OCI-LY1 (cell line): ENCODE measurements at regions not wholly inside any gene's neighbourhood (a gene's known extent, or its start where the extent isn't known, plus 50 kb on each side); places are given as distances from the start of the nearest gene placed in this dataset.

ENCODE experiments used
- H2AFZ ChIP-seq: fragments of 200-600 bp; sonication (generic), shearing (Covaris generic); 2 replicates; pipeline ENCODE4 v1.6.0; 2014; ENCODE audit warnings: antibody characterized with exemption, mild to moderate bottlenecking, low read length
- H3F3A ChIP-seq: fragments of 200-600 bp; sonication (generic), shearing (Covaris generic); 2 replicates; pipeline ENCODE4 v1.6.0; 2014; ENCODE audit warnings: mild to moderate bottlenecking, antibody characterized with exemption, low read length, moderate library complexity; ENCODE audit not compliant: insufficient read depth
- H3K27ac ChIP-seq: fragments of 200-600 bp; sonication (generic); 2 replicates; pipeline ENCODE4 v1.5.1; 2014; ENCODE audit warnings: low read length, mixed run types, mild to moderate bottlenecking, low read depth; ENCODE audit not compliant: poor library complexity, severe bottlenecking
- H3K27me3 ChIP-seq: fragments of 200-600 bp; sonication (generic); 2 replicates; pipeline ENCODE4 v1.6.0; 2014; ENCODE audit warnings: antibody characterized with exemption, mild to moderate bottlenecking, low read length, moderate library complexity; ENCODE audit not compliant: insufficient read depth
- H3K36me3 ChIP-seq: fragments of 200-600 bp; sonication (generic); 2 replicates; pipeline ENCODE4 v1.6.1; 2014; ENCODE audit warnings: mild to moderate bottlenecking, antibody characterized with exemption, low read length, moderate library complexity, mixed read lengths; ENCODE audit not compliant: insufficient read depth
- H3K4me1 ChIP-seq: fragments of 200-600 bp; sonication (generic); 2 replicates; pipeline ENCODE4 v1.5.1; 2014; ENCODE audit warnings: mild to moderate bottlenecking, low read length, moderate library complexity; ENCODE audit not compliant: insufficient read depth, severe bottlenecking
- H3K4me2 ChIP-seq: fragments of 200-600 bp; sonication (generic), shearing (Covaris generic); 2 replicates; pipeline ENCODE4 v1.6.1; 2014; ENCODE audit warnings: low read length
- H3K4me3 ChIP-seq: fragments of 200-600 bp; sonication (generic); 2 replicates; pipeline ENCODE4 v1.5.1; 2014; ENCODE audit warnings: low read length, low read depth, mild to moderate bottlenecking, mixed read lengths; ENCODE audit not compliant: poor library complexity, severe bottlenecking
- H3K79me2 ChIP-seq: fragments of 200-600 bp; shearing (Covaris generic); 2 replicates; pipeline ENCODE4 v1.6.1; 2016; ENCODE audit warnings: mixed run types, low read length, mixed read lengths; ENCODE audit not compliant: insufficient read depth
- H3K9ac ChIP-seq: fragments of 200-600 bp; sonication (generic), shearing (Covaris generic); 2 replicates; pipeline ENCODE4 v1.6.1; 2014; ENCODE audit warnings: mild to moderate bottlenecking, low read length, mixed read lengths
- H3K9me2 ChIP-seq: fragments of 200-600 bp; sonication (generic), shearing (Covaris generic); 2 replicates; pipeline ENCODE4 v1.6.1; 2014; ENCODE audit warnings: low read depth, mild to moderate bottlenecking, low read length, mixed read lengths
- H3K9me3 ChIP-seq: fragments of 200-600 bp; shearing (Covaris generic); 2 replicates; pipeline ENCODE4 v1.6.1; 2014; ENCODE audit warnings: low read length, mixed read lengths
- H4K20me1 ChIP-seq: fragments of 200-600 bp; sonication (generic), shearing (Covaris generic); 2 replicates; pipeline ENCODE4 v1.6.0; 2016; ENCODE audit warnings: mild to moderate bottlenecking, low read length; ENCODE audit not compliant: insufficient read depth
- CTCF ChIP-seq: fragments of 200-600 bp; sonication (generic), shearing (Covaris generic); IDR thresholded peaks from 2 replicates; pipeline ENCODE4 v1.5.1; 2017; ENCODE audit warnings: mild to moderate bottlenecking, antibody characterized with exemption, low read length, moderate library complexity, mixed read lengths
- EZH2 ChIP-seq: fragments of 200-600 bp; sonication (generic), shearing (Covaris generic); IDR thresholded peaks from 2 replicates; pipeline ENCODE4 v1.8.0; 2017; ENCODE audit warnings: borderline replicate concordance, mixed run types, mild to moderate bottlenecking, antibody characterized with exemption, low read length, moderate library complexity, mixed read lengths

GRCh38 chr9:126234681-126235335 is 91.8 kb upstream of the MVB12B start:
- H3K79me2 ChIP-seq = no peaks in the 10 kb centered on the region
- H3K4me2 ChIP-seq = no peak overlapping the region
- H3K27me3 ChIP-seq = peaks cover 8% of the 10 kb centered on the region; the same call in 1 of the 2 replicates
- H3K4me1 ChIP-seq = no peaks in the 10 kb centered on the region
- no peak overlapping the region for H2AFZ ChIP-seq
- H3K9ac ChIP-seq = no peak overlapping the region
- no peaks in the 10 kb centered on the region for H3K9me3 ChIP-seq
- TF ChIP-seq EZH2 (no peak), CTCF (no peak)
- no peaks in the 10 kb centered on the region for H4K20me1 ChIP-seq
- H3K4me3 ChIP-seq = no peak overlapping the region
- no peaks in the 10 kb centered on the region for H3K9me2 ChIP-seq
- H3K36me3 ChIP-seq = no peaks in the 10 kb centered on the region
- no peaks in the 10 kb centered on the region for H3F3A ChIP-seq
- H3K27ac ChIP-seq = no peak overlapping the region

DNA sequence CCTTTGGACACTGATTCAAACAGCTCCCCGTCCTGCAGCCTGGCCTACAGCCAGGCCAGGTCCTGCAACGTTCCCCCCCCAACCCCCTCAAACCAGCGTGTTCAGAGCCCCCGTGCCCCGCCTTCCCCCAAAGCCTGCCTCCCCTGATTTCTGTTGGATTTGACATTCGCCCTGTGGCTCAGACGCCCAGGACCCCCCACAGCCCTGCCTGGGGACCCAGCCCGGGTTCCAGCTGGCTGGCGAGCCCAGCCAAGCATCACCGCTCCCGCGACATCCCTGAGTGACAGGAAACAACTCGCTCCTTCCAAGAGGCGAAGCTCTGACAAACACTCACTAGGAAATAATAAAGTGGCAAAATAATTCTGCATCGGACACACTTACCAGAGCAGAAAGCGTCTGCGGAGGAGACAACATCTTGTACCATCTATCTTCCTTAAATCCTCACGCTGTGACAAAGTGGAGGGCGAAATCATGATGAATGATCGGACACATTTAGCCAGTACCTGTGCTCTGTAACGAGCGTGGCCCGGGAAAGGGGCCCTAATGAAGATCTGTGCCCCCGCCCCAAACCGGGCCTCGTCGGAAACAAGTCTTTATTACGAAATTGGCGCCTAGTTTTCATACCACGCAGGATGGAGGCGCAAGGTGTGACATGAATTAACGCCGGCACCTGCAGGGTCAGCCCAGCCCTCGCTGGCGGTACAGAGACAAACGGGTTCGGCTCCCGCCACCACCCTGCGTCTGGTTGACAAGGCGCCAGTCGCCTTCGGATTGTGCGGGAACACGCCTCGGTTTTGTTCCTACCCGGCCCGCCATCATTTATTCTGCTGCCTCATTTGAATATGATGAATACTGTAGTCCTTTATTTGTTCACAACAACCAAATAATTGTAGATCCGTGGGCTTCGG is 91.0 kb upstream of the MVB12B start:
- Histone ChIP-seq H3F3A (no peaks in the 10 kb centered on the region), H4K20me1 (no peaks in the 10 kb centered on the region), H3K27ac (no peak overlapping the region), H2AFZ (no peak overlapping the region), H3K9ac (no peak overlapping the region), H3K4me3 (no peak overlapping the region), H3K4me2 (no peak overlapping the region), H3K27me3 (peaks cover 8% of the 10 kb centered on the region; the same call in 1 of the 2 replicates), H3K36me3 (no peaks in the 10 kb centered on the region), H3K4me1 (no peaks in the 10 kb centered on the region), H3K9me2 (no peaks in the 10 kb centered on the region), H3K79me2 (no peaks in the 10 kb centered on the region), H3K9me3 (no peaks in the 10 kb centered on the region)
- TF ChIP-seq EZH2 (no peak), CTCF (no peak)

DNA sequence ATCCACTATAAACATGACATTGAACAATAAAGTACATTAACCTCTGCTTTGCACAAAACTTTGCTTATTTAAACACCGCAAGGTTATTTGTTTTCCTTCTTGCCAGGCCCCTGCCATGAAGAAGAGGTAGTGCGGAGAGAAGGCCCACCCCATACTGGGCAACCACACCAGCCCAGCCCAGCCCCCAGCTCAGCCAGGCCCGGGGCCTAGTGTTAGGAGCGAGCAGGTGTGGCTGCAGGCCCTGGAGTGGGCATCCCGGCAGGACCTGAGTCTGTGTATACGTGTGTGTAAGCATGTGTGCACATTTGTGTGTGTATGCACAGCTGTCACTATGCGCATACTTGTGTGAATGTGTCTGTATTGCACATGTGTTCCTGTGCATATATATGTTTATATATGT is 90.4 kb upstream of the MVB12B start:
- no peak overlapping the region for H3K4me3 ChIP-seq
- H3K4me2 ChIP-seq = no peak overlapping the region
- no peaks in the 10 kb centered on the region for H3K36me3 ChIP-seq
- TF ChIP-seq EZH2 = no peak
- H3F3A ChIP-seq = no peaks in the 10 kb centered on the region
- no peak overlapping the region for H3K27ac ChIP-seq
- no peak overlapping the region for H3K9ac ChIP-seq
- peaks cover 8% of the 10 kb centered on the region; the same call in 1 of the 2 replicates for H3K27me3 ChIP-seq
- H3K9me2 ChIP-seq = no peaks in the 10 kb centered on the region
- no peak overlapping the region for H2AFZ ChIP-seq
- H4K20me1 ChIP-seq = no peaks in the 10 kb centered on the region
- no peaks in the 10 kb centered on the region for H3K79me2 ChIP-seq
- no peaks in the 10 kb centered on the region for H3K4me1 ChIP-seq
- H3K9me3 ChIP-seq = no peaks in the 10 kb centered on the region
